ENCODE measurements at regions not wholly inside any gene's neighbourhood (a gene's known extent, or its start where the extent isn't known, plus 50 kb on each side); places are given as distances from the start of the nearest gene placed in this dataset.

GRCh38 chr15:72971766-72972165 lies 80.5 kb upstream of the NEO1 start:
- Histone ChIP-seq H2AFZ (ENCODE audit: low read depth, low read length) (no peak overlapping the region), H3K27ac (ENCODE audit: low read length) (no peak overlapping the region), H3K4me2 (ENCODE audit: low read length) (no peak overlapping the region), H3K27me3 (ENCODE audit: low read depth, low read length) (peaks cover 30% of the 10 kb centered on the region), H3K4me1 (ENCODE audit: low read length) (no peaks in the 10 kb centered on the region), H3K36me3 (replicated peaks; ENCODE audit: low read depth, low read length) (no peaks in the 10 kb centered on the region), H3K9ac (ENCODE audit: low read length) (no peak overlapping the region), H3K9me3 (ENCODE audit: insufficient read depth, low read length) (no peaks in the 10 kb centered on the region), H4K20me1 (ENCODE audit: insufficient read depth, low read length) (no peaks in the 10 kb centered on the region), H3K4me3 (ENCODE audit: low read length) (no peak overlapping the region), H3K79me2 (ENCODE audit: low read length) (no peaks in the 10 kb centered on the region)
- TF ChIP-seq EZH2phosphoT487 (IDR thresholded peaks at IDR 0.05; ENCODE audit: low read depth) = no peak
- no peak for TF ChIP-seq CTCF (IDR thresholded peaks at IDR 0.05; ENCODE audit: low read depth, low read length)

GRCh38 chr15:72970933-72971760 lies 81.1 kb upstream of the NEO1 start:
- Histone ChIP-seq H4K20me1 (ENCODE audit: insufficient read depth, low read length) (no peaks in the 10 kb centered on the region), H3K79me2 (ENCODE audit: low read length) (no peaks in the 10 kb centered on the region), H3K4me3 (ENCODE audit: low read length) (no peak overlapping the region), H3K9ac (ENCODE audit: low read length) (no peak overlapping the region), H3K36me3 (replicated peaks; ENCODE audit: low read depth, low read length) (no peaks in the 10 kb centered on the region), H3K27me3 (ENCODE audit: low read depth, low read length) (peaks cover 30% of the 10 kb centered on the region), H3K9me3 (ENCODE audit: insufficient read depth, low read length) (no peaks in the 10 kb centered on the region), H3K27ac (ENCODE audit: low read length) (no peak overlapping the region), H3K4me2 (ENCODE audit: low read length) (no peak overlapping the region), H2AFZ (ENCODE audit: low read depth, low read length) (0 out of 2 replicates have a peak overlapping the region, but pooled peaks have one; percentile 33), H3K4me1 (ENCODE audit: low read length) (no peaks in the 10 kb centered on the region)
- TF ChIP-seq CTCF (IDR thresholded peaks at IDR 0.05; ENCODE audit: low read depth, low read length) = no peak
- no peak for TF ChIP-seq EZH2phosphoT487 (IDR thresholded peaks at IDR 0.05; ENCODE audit: low read depth)

- Histone ChIP-seq H3K4me1 (ENCODE audit: low read length) (no peaks in the 10 kb centered on the region), H3K4me3 (ENCODE audit: low read length) (no peak overlapping the region), H3K27me3 (ENCODE audit: low read depth, low read length) (peaks cover 33% of the 10 kb centered on the region), H3K79me2 (ENCODE audit: low read length) (no peaks in the 10 kb centered on the region), H3K9ac (ENCODE audit: low read length) (no peak overlapping the region), H3K4me2 (ENCODE audit: low read length) (no peak overlapping the region), H3K27ac (ENCODE audit: low read length) (no peak overlapping the region), H4K20me1 (ENCODE audit: insufficient read depth, low read length) (no peaks in the 10 kb centered on the region), H3K36me3 (replicated peaks; ENCODE audit: low read depth, low read length) (no peaks in the 10 kb centered on the region), H3K9me3 (ENCODE audit: insufficient read depth, low read length) (no peaks in the 10 kb centered on the region), H2AFZ (ENCODE audit: low read depth, low read length) (no peak overlapping the region)
- TF ChIP-seq EZH2phosphoT487 (IDR thresholded peaks at IDR 0.05; ENCODE audit: low read depth) (no peak), CTCF (IDR thresholded peaks at IDR 0.05; ENCODE audit: low read depth, low read length) (no peak)
Observed at GRCh38 chr15:72968531-72968922, 83.7 kb upstream of the NEO1 start.

GRCh38 chr15:72967811-72968530 lies 84.3 kb upstream of the NEO1 start:
- Histone ChIP-seq H4K20me1 (ENCODE audit: insufficient read depth, low read length) (no peaks in the 10 kb centered on the region), H2AFZ (ENCODE audit: low read depth, low read length) (no peak overlapping the region), H3K4me2 (ENCODE audit: low read length) (no peak overlapping the region), H3K36me3 (replicated peaks; ENCODE audit: low read depth, low read length) (no peaks in the 10 kb centered on the region), H3K79me2 (ENCODE audit: low read length) (no peaks in the 10 kb centered on the region), H3K27ac (ENCODE audit: low read length) (no peak overlapping the region), H3K4me3 (ENCODE audit: low read length) (no peak overlapping the region), H3K9ac (ENCODE audit: low read length) (no peak overlapping the region), H3K9me3 (ENCODE audit: insufficient read depth, low read length) (no peaks in the 10 kb centered on the region), H3K4me1 (ENCODE audit: low read length) (no peaks in the 10 kb centered on the region), H3K27me3 (ENCODE audit: low read depth, low read length) (peaks cover 36% of the 10 kb centered on the region)
- TF ChIP-seq CTCF (IDR thresholded peaks at IDR 0.05; ENCODE audit: low read depth, low read length) = no peak
- no peak for TF ChIP-seq EZH2phosphoT487 (IDR thresholded peaks at IDR 0.05; ENCODE audit: low read depth)
